ENCODE measurements at regions not wholly inside any gene's neighbourhood (a gene's known extent, or its start where the extent isn't known, plus 50 kb on each side); places are given as distances from the start of the nearest gene placed in this dataset.

- TF ChIP-seq CTCF (IDR thresholded peaks at IDR 0.05) (peak; percentile 33 to 77 (median 72)), POLR2A (IDR thresholded peaks at IDR 0.05) (no peak)
These were observed 106.8 kb upstream of the SIRPG start for GRCh38 chr20:1764136-1765033.

All from Peyer's patch (tissue), 4 donors.